Spleen (tissue), 7 donors: ENCODE measurements at regions not wholly inside any gene's neighbourhood (a gene's known extent, or its start where the extent isn't known, plus 50 kb on each side); places are given as distances from the start of the nearest gene placed in this dataset.

Source experiments
- POLR2A ChIP-seq, 3 donors: fragments of 450-650 bp; IDR thresholded peaks; one replicate each; pipeline ENCODE4 v1.5.1; 2017; ENCODE audit warnings: antibody characterized with exemption in 3 of 3, mild to moderate bottlenecking in 1 of 3
- POLR2AphosphoS5 ChIP-seq, 3 donors: sonication (generic); formaldehyde crosslinking; IDR thresholded peaks; one replicate each; pipeline ENCODE4 v1.5.1; 2017; ENCODE audit warnings: antibody characterized with exemption in 3 of 3
- TF ChIP-seq, protein P1 (sequence below), 11 experiments: fragments of 200-600 bp in 7 of 11; fragments of 450-650 bp in 4 of 11; sonication (generic) in 4 of 11; IDR thresholded peaks in 8 of 11; conservative IDR thresholded peaks in 3 of 11; 1 replicate in 7 of 11; 2 replicates in 4 of 11; pipeline versions ENCODE4 v1.4.0 to v1.8.0; 2016 to 2021; ENCODE audit warnings: antibody characterized with exemption in 11 of 11, inconsistent platforms in 4 of 11, mild to moderate bottlenecking in 1 of 11
- donor health status: DM: no; HTN: no; CAD: no; lungs with moderate emphysema.
- donor health status: DM: no; HTN: no; CAD: no.
- donor health status: DM: no; HTN: no; CAD: no.

DNA sequence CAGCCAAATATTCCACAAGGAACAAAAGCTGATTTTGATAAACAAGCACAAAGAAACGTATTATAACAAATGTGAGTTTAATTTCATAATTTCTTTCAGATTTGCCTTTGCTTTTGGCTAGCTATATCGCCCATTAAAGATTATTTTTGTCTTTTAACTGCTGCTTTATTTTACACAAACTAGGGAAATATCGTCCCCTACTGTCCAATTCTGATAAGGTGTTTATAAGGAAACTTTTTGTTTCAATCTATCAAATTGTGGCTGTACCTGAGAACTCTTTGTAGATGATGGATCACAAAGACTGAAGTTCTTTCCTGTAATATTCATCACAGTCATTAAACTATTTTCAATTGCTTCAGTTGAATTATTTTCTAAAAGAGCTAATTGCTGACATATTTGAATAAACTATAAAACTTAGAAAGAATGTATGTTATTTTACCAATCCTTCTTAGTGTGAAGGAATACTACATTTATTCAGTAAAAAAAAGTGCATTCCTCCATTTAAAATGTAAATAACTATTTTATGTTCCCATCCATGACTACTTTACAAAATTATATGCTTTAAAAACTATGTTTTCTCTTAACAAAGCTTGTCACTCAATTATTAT lies 431.3 kb upstream of the ITGA1 start:
- TF ChIP-seq, protein P1, sequence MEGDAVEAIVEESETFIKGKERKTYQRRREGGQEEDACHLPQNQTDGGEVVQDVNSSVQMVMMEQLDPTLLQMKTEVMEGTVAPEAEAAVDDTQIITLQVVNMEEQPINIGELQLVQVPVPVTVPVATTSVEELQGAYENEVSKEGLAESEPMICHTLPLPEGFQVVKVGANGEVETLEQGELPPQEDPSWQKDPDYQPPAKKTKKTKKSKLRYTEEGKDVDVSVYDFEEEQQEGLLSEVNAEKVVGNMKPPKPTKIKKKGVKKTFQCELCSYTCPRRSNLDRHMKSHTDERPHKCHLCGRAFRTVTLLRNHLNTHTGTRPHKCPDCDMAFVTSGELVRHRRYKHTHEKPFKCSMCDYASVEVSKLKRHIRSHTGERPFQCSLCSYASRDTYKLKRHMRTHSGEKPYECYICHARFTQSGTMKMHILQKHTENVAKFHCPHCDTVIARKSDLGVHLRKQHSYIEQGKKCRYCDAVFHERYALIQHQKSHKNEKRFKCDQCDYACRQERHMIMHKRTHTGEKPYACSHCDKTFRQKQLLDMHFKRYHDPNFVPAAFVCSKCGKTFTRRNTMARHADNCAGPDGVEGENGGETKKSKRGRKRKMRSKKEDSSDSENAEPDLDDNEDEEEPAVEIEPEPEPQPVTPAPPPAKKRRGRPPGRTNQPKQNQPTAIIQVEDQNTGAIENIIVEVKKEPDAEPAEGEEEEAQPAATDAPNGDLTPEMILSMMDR (IDR thresholded peaks at IDR 0.05 in 8 of 11, conservative IDR thresholded peaks at IDR 0.05 in 3 of 11) = peak in 1 of 11 experiments; percentile 23
- TF ChIP-seq POLR2A (IDR thresholded peaks at IDR 0.05) = no peak
- no peak for TF ChIP-seq POLR2AphosphoS5 (IDR thresholded peaks at IDR 0.05)
